PC-3 (cell line): ENCODE measurements at regions not wholly inside any gene's neighbourhood (a gene's known extent, or its start where the extent isn't known, plus 50 kb on each side); places are given as distances from the start of the nearest gene placed in this dataset.

Source experiments
- ATAC-seq: fragments of 200-7000 bp; cut with Tn5 transposase; 2 replicates; pipeline ENCODE4 v1.9.1; 2020; ENCODE audit warnings: mild to moderate bottlenecking, moderate library complexity
- BruUV-seq: library from RNA; stranded (reverse); fragments of 400-500 nt; replicated peaks from 2 replicates; lab custom pipeline; 2021; lab: Mats Ljungman, UMichigan
- CTCF ChIA-PET: fragments of 300-600 bp; sonication (Branson Sonifier 250); formaldehyde crosslinking; loops from one replicate; lab custom pipeline; 2022; ENCODE audit warnings: antibody characterized with exemption; lab: Charles Lee
- POLR2A ChIA-PET: fragments of 300-600 bp; sonication (Branson Sonifier 250); formaldehyde crosslinking; loops from one replicate; lab custom pipeline; 2022; ENCODE audit warnings: antibody characterized with exemption; ENCODE audit not compliant: unreplicated experiment; lab: Charles Lee
- DNase-seq: peaks from one replicate; pipeline ENCODE4 v3.0.0-alpha.2; 2015
- H2AFZ ChIP-seq: fragments of 300-600 bp; sonication (generic); 2 replicates; pipeline ENCODE4 v1.6.0; 2016; ENCODE audit warnings: antibody characterized with exemption, low read length
- H3F3A ChIP-seq: fragments of 300-600 bp; sonication (generic); one replicate; pipeline ENCODE4 v1.6.0; 2017; ENCODE audit warnings: antibody characterized with exemption, low read length, control low read depth, mild to moderate bottlenecking; ENCODE audit not compliant: unreplicated experiment
- H3K27ac ChIP-seq: fragments of 300-600 bp; sonication (generic); 2 replicates; pipeline ENCODE4 v1.5.1; 2016; ENCODE audit warnings: mild to moderate bottlenecking, low read length
- H3K27me3 ChIP-seq: fragments of 300-600 bp; sonication (generic); 2 replicates; pipeline ENCODE4 v1.6.1; 2016; ENCODE audit warnings: low read length, mixed read lengths
- H3K36me3 ChIP-seq: fragments of 300-600 bp; sonication (generic); 2 replicates; pipeline ENCODE4 v1.6.1; 2016; ENCODE audit warnings: low read depth, mixed run types, low read length, mixed read lengths
- H3K4me1 ChIP-seq: fragments of 300-600 bp; sonication (generic); 2 replicates; pipeline ENCODE4 v1.5.1; 2016; ENCODE audit warnings: low read length; ENCODE audit not compliant: insufficient read depth
- H3K4me2 ChIP-seq: fragments of 300-600 bp; sonication (generic); 2 replicates; pipeline ENCODE4 v1.6.0; 2016; ENCODE audit warnings: low read length
- H3K4me3 ChIP-seq: fragments of 300-600 bp; sonication (generic); 2 replicates; pipeline ENCODE4 v1.5.1; 2016; ENCODE audit warnings: mild to moderate bottlenecking, low read length, mixed read lengths
- H3K79me2 ChIP-seq: fragments of 300-600 bp; sonication (generic); 2 replicates; pipeline ENCODE4 v1.6.1; 2017; ENCODE audit warnings: low read length, mixed read lengths
- H3K9ac ChIP-seq: fragments of 300-600 bp; sonication (generic); 2 replicates; pipeline ENCODE4 v1.6.0; 2016; ENCODE audit warnings: mild to moderate bottlenecking, low read length
- H3K9me2 ChIP-seq: fragments of 300-600 bp; sonication (generic); replicated peaks from 2 replicates; pipeline ENCODE4 v1.6.1; 2016; ENCODE audit warnings: mixed run types, low read length, mixed read lengths
- H3K9me3 ChIP-seq: fragments of 300-600 bp; sonication (generic); 2 replicates; pipeline ENCODE4 v1.6.1; 2016; ENCODE audit warnings: low read length, mixed read lengths
- H4K20me1 ChIP-seq: fragments of 300-600 bp; sonication (generic); 2 replicates; pipeline ENCODE4 v1.6.1; 2016; ENCODE audit warnings: low read length, mixed read lengths
- CTCF ChIP-seq: fragments of 300-600 bp; sonication (generic); conservative IDR thresholded peaks from 2 replicates; pipeline ENCODE4 v1.5.1; 2017; ENCODE audit warnings: antibody characterized with exemption, low read depth, mild to moderate bottlenecking, low read length
- EZH2 ChIP-seq: fragments of 300-600 bp; sonication (generic); IDR thresholded peaks from one replicate; pipeline ENCODE4 v1.6.1; 2017; ENCODE audit warnings: antibody characterized with exemption, mild to moderate bottlenecking, low read length; ENCODE audit not compliant: unreplicated experiment
- EZH2phosphoT487 ChIP-seq: fragments of 300-600 bp; sonication (generic); IDR thresholded peaks from 2 replicates; pipeline ENCODE4 v1.6.1; 2018; ENCODE audit warnings: mild to moderate bottlenecking, antibody characterized with exemption, low read length, borderline replicate concordance
- intact Hi-C: fragments of 100-400 bp; cut with micrococcal nuclease; formaldehyde crosslinking; loops from 2 replicates; pipeline ENCODE4 v1.9.0; 2023

- no peak overlapping the region for H3K9ac ChIP-seq
- no peak overlapping the region for H3K4me3 ChIP-seq
- no peaks in the 10 kb centered on the region for H3K4me1 ChIP-seq
- no peak for DNase-seq
- no peaks in the 10 kb centered on the region for H3K79me2 ChIP-seq
- H3K9me3 ChIP-seq, result peaks cover 10% of the 10 kb centered on the region
- intact Hi-C loops, result no loop called here
- ChIA-PET CTCF (no interaction called here), POLR2A (no interaction called here)
- H3K9me2 ChIP-seq, result no peaks in the 10 kb centered on the region
- TF ChIP-seq CTCF, result no peak
- TF ChIP-seq EZH2phosphoT487, result no peak
- no peak for TF ChIP-seq EZH2
- H3K27me3 ChIP-seq, result no peaks in the 10 kb centered on the region
- H2AFZ ChIP-seq, result no peak overlapping the region
- H3K4me2 ChIP-seq, result no peak overlapping the region
- H3F3A ChIP-seq, result no peaks in the 10 kb centered on the region
- no peak for ATAC-seq
- no TSS peak for BruUV-seq
- no peaks in the 10 kb centered on the region; the same call in 1 of the 2 replicates for H3K36me3 ChIP-seq
- H3K27ac ChIP-seq, result no peak overlapping the region
- no peaks in the 10 kb centered on the region for H4K20me1 ChIP-seq
These were observed 308.3 kb upstream of the PREP start for GRCh38 chr6:105711216-105711615.

GRCh38 chr6:105705608-105706007, 302.7 kb upstream of the PREP start:
- intact Hi-C loops, result no loop called here
- no TSS peak for BruUV-seq
- ATAC-seq, result no peak

More at GRCh38 chr6:105705608-105706007, 302.7 kb upstream of the PREP start:
- TF ChIP-seq EZH2phosphoT487 (no peak), CTCF (no peak), EZH2 (no peak)
- no peaks in the 10 kb centered on the region for H3K9me2 ChIP-seq
- H3K4me1 ChIP-seq, result no peaks in the 10 kb centered on the region
- H3K9me3 ChIP-seq, result no peaks in the 10 kb centered on the region
- ChIA-PET POLR2A (no interaction called here), CTCF (no interaction called here)
- no peaks in the 10 kb centered on the region for H4K20me1 ChIP-seq
- no peaks in the 10 kb centered on the region for H3K36me3 ChIP-seq
- H3K4me3 ChIP-seq, result no peak overlapping the region
- H3K27ac ChIP-seq, result no peak overlapping the region
- H3K9ac ChIP-seq, result no peak overlapping the region
- no peak overlapping the region for H3K4me2 ChIP-seq
- no peaks in the 10 kb centered on the region for H3K79me2 ChIP-seq
- H3F3A ChIP-seq, result no peaks in the 10 kb centered on the region
- H2AFZ ChIP-seq, result no peak overlapping the region
- DNase-seq, result no peak
- no peaks in the 10 kb centered on the region for H3K27me3 ChIP-seq
